GM19099 (cell line): ENCODE measurements at regions not wholly inside any gene's neighbourhood (a gene's known extent, or its start where the extent isn't known, plus 50 kb on each side); places are given as distances from the start of the nearest gene placed in this dataset.

Experiments used
- POLR2A ChIP-seq: IDR thresholded peaks from 3 replicates; pipeline ENCODE4 v1.6.1; 2011; ENCODE audit warnings: low read depth; ENCODE audit not compliant: insufficient read length; ENCODE audit errors: extremely low read depth

DNA sequence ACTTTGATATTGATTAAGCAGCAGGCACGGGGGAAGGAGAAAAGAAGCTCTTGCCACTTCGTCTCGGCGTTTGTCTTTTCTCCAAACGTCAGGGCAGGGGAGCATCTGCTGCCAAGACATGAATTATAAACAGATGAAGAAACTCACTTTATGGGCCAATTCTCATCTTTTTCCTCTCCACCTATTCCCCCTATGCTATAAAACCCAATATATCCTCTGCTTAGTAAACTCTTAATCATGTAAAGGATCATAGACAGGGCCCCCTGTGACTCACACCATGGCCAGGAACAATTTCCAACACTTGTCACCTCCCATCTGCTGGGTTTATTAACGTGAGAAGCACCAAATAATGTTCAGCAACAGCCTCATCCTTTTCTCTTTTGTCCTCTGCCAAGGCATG, 1092.1 kb upstream of the TMEM132C start:
- no peak for TF ChIP-seq POLR2A

DNA sequence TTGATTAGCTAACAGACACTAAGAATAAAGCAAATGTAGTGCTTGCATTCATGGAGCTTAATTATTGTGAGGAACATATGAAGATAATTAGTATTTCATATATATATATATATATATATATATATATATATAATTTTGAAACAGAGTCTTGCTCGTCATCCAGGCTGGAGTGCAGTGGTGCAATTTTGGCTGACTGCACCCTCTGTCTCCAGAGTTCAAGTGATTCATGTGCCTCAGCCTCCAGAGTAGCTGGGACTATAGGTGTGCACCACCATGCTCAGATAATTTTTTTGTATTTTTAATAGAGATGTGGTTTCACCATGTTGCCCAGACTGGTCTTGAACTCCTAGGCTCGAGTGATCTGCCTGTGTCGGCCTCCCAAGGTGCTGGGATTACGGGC, 1091.6 kb upstream of the TMEM132C start:
- TF ChIP-seq POLR2A: no peak

DNA sequence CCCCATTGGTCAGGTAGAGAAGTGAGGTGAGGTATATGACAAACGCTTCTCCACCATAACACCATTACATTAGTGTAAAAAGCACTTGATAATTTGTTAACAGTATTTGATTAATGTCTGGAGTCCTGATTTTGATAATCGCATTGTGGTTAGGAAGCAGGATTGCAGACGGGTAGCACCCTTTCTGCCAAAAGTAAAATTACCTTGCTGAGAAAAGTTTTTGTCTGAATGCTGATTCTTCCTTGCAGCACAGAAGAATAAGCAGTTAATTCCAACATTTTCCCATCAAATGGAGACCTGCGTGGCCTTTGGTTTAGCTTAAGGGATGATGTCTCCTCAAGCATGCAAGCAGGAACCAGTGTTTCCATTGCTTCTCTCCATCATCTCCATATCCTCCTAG, 1090.2 kb upstream of the TMEM132C start:
- TF ChIP-seq POLR2A: no peak

DNA sequence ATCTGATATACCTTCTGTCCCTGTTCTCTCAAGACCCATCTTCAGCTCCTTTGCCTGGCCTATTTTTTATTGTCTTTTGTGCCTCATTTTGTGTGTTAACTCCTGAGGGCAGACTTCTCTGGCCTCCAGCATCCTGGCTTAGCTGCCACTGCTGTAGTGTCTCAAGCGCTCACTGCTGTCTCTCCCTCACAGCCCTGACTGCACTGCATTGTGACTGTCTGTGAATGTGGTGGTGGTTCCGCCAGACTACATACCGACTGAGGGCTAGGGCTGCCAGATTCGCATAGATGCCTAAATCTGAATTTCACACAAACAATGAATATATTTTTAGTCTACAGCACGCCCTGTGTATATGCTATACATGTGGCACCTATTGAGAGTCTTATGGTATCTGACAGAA, 1088.9 kb upstream of the TMEM132C start:
- no peak for TF ChIP-seq POLR2A

DNA sequence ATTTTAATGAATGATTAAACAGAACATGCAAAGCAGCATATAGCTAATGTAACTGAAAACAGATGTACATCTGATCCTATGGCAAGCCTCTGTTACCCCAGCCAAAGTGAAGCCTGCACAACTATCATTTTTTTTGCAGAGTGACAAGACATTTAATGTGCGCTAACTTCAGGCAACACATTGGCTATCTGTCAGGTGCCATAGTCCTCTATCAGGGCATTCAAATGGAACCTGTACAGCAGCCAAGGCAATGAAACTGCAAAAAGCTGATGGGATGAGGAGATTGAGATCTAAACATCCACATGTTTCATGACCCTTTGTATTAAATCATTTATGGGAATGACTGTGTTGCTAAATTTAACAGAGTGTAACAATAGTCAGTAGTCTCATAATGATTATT, 1088.5 kb upstream of the TMEM132C start:
- no peak for TF ChIP-seq POLR2A

DNA sequence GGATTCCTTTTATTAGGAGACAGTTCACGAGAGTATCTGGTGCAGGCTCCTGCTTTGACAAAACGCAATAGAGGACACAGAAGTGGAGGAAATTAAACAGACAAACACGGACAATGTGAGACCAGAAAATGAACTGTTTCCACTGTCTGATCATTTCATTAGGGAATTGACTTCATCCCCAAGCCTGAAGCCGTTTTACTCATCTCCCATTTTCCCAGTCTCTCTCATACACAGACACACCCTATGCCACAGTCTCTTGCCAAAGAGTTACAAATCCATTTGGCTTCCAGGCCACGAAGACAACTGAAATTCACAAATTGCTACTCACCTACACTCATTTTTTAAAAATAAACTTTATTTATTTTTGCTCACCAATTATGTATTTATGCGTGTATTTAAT, 1087.8 kb upstream of the TMEM132C start:
- TF ChIP-seq POLR2A: no peak

DNA sequence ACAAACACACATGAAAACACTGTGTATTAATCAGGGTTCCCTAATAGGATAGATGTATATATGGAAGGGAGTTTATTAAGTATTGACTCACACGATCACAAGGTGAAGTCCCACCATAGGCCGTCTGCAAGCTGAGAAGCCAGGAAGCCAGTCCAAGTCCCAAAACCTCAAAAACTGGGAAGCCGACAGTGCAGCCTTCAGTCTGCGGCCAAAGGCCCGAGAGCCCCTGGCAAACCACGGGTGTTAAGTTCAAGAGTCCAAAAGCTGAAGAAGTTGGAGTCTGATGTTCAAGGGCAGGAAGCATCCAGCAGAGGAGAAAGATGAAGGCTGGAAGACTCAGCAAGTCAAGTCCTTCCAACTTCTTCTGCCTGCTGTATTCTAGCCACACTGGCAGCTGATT, 1085.0 kb upstream of the TMEM132C start:
- TF ChIP-seq POLR2A: no peak

DNA sequence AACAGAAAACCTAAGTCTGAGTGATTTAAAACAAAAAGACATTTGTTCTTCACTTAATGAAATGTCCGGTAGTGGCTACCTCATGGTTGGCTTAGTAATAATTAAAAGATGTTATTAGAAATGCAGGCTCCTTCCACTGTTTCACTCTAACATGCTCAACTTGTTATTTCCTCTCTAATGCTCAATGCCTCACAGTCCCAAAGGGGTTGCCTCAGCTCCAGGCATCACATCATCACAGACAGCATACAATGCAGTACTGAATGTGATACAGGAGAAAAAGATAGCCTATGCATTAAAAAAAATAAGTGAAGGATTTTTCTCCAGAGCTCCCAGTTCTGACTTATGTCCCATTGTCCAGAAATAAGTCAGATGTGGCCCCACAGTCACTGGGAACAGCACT, 1077.0 kb upstream of the TMEM132C start:
- TF ChIP-seq POLR2A: no peak

DNA sequence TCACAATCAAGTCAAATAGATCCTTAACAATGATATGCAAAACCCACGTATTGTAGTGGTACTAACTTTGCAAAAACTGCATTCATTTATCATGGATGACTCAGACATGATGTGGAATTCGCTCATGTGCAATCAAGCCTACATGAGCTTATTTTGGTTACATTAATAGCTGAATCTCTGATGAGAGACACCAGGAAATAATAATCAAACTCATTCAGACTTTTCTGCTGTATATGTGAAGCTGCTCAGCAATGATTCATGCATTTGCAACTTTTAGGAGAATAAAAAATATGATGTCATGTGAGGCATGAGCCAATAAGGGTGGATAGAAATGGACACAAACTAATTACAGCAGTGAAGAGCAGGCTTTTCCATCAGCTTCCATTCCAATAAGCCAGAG, 1075.8 kb upstream of the TMEM132C start:
- no peak for TF ChIP-seq POLR2A

DNA sequence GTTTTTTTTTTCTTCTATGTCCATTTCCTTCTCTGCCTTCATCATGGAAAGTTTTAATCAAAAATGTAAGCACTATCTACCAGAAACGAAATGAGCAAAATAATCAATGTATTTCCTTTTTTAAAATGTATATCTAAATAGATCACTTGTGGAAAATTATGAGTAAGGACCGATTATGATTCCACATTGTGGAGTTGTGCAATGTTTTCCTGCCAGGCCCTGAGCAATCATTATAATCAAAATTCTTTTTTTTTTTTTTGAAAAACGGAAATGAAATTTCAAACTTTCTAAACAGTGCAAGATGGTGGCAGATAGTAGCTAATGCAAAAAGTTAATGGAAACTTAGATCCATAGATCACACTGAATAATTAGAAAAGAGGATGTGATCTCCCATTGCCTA, 1074.6 kb upstream of the TMEM132C start:
- TF ChIP-seq POLR2A: no peak

DNA sequence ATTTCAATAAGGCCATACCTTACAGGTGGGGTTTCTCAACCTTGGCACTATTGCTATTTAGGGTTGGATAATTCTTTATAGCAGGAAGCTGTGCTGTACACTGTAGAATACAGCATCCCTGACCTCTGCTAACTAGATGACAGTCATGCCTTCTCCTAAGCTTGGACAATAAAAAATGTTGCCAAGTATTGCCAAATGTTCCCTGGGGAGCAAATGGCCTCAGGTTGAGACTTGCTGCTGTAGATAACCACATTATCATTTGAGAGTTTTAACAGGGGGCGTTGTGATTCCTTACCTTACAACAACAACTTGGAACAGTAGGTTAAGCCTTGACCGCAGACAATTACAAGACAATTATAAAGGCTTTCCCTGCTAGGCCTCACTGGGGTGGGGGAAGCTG, 1073.6 kb upstream of the TMEM132C start:
- TF ChIP-seq POLR2A: no peak

DNA sequence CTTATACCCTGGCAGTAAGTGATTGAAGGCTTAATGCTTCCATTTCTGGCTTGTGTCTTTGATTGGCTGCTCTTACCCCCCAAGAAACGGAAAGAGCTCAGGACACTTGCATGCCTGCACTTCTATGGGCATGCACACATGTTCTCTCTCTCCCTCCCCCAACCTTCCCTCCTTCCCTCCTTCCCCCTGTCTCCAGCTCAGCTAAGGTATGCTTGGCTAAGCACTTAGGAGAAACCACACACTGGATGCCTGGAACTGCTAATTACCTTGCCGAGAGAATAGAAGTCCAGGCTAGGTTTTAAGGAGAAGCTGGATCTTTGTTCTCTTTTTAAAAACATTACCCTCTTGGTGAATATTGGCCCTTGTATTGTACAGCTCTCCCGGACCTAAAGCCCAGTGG, 1072.8 kb upstream of the TMEM132C start:
- no peak for TF ChIP-seq POLR2A

DNA sequence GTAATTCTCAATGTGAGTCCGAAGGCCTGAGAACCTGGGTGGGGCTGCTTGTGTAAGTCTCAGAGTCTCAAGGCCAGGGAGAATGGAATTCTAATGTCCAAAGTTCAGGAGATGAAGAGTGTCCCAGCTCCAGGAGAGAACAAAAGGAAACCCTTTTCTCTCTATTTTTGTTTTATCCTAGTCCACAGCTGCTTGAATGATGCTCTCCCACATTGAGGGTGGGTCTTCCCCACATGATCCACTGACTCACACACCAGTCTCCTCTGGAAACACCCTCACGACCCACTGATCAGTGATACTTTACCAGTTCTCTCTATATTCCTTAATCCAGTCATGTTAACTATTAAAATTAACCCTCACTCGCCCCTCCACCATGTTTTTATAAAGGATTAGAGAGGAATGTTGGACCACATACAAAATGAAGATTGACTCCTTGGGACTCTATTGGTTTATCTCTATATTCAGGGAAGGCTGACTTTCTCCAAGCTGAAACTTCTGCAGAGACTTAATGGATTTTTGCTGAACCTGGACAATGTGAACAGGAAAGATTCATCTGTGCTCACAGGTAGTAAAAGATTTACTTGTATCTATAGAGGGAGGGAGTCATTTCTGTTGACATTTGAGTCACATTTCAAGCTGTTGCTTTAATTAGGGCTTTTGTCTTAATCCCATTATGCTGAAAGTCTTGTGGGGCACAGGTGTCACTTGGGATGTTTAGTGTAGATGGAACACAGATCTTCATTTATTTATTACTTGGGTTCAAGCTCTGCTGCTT, 1061.0 kb upstream of the TMEM132C start:
- TF ChIP-seq POLR2A: no peak

DNA sequence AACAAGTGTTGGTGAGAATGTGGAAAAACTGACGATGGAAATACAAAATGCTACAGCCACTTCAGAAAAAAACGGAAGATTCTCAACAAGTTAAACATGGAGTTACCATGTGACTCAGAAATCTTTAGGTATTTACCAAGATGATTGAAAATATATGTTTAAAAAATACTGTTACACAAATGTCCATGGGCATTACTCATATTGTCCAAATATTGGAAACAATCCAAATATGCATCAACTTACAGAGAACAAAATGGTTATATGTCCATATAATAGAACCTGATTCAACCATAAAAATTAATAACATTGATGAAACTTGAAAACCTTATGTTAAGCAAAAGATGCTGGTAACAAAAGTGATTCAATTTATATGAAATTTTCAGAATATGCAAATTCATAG, 1057.7 kb upstream of the TMEM132C start:
- no peak for TF ChIP-seq POLR2A

DNA sequence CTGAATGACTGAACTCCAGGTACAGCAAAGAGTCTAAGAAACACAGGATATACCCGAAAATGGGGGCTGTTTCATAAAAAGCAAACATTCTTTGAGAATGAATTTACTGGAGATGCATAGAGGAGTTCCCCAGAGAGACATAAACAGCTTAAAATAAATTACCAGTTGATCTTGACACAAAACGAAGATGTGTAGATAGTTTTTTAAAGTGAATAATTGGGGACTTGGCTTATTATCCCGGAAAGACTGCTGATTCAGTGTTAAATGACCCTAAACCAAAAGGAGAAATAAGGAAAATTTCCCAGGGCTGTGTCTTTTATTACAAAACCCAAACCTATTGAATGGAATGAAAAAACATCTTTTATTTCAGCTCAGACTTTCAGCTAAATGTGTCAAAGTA, 1052.8 kb upstream of the TMEM132C start:
- TF ChIP-seq POLR2A: no peak

DNA sequence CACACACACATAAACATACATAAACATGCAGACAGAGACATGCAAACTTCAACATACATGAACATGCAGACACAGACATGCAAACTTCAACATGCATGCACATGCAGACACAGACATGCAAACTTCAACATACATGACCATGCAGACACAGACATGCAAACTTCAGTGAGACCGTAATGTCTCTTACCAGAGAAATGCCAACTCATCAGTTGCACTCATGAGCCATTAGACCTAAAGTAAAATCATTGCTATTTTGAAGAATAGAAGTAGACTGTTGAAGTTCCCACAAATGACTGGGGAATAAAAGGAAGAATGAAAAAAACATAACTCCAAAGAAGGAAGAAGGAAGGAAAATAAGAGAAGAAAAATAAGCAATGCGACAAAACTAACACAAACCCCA, 1044.0 kb upstream of the TMEM132C start:
- TF ChIP-seq POLR2A: no peak

DNA sequence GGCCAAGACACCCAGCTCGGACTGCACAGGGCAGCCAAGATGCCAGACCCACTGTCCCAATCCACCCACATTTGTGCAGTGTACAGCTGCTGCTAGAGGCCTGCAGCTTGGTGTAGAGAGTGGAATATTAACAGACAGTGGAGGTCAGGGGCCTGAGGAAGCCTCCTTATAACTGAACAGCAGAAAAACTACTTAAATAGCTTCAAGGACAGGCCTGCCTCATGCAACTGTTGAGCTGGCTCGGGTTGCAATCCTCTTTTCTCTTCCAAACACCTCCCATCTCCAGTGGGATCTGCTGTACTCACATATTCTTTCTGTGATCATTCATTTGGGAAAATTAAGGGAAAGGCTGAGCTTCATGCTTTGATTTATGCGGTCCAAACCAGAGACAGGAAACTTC, 1043.2 kb upstream of the TMEM132C start:
- no peak for TF ChIP-seq POLR2A
